ENCODE measurements at regions not wholly inside any gene's neighbourhood (a gene's known extent, or its start where the extent isn't known, plus 50 kb on each side); places are given as distances from the start of the nearest gene placed in this dataset.
"Not testable (repeated sequence)": the region's sequence is repeated elsewhere in the genome, so short reads cannot be mapped to it uniquely, and the experiment has no call there.

DNA sequence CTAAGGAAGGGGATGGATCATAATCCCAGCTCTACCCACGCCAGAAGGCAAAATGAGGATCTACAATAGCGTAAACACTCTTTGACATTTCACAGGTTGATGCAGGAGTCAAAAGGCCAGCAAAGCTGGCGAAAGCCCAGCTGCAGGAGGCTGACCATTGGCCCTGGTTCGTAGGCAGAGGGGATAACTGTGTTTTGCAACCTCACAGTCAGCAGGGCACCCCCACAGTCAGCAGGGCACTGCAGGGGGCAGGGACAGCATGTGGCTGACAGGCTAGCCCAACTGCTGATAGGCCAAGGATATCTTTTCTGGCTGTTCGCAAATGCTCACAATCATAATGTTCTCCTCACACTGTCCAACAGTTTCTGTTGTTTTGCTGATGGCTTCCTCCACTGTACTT, 372.7 kb downstream of the BUD13 start:
- no peak for DNase-seq

DNA sequence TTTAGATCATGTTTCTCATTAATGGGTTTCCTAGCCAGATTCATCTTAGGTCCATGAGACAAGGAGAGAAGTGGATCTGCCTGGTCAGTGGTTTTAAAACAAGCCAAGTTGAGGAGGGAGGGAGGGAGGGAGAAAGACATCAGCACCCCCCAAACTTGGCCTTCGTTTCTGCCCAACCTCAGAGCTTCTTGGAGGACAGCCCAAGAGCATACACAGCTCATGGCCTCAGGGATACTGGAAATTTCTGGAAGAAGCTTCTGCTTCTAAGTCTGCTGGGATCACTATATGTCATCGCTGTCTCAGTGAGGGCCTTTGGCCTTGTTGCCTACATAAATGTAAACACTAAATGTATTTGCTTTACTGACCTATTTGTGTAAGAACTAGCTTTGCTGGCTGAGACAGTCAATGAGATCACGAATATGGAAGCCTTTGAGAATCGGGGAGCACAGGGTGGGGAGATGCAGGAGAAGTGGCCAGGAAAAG, 375.1 kb downstream of the BUD13 start:
- no peak for DNase-seq

DNA sequence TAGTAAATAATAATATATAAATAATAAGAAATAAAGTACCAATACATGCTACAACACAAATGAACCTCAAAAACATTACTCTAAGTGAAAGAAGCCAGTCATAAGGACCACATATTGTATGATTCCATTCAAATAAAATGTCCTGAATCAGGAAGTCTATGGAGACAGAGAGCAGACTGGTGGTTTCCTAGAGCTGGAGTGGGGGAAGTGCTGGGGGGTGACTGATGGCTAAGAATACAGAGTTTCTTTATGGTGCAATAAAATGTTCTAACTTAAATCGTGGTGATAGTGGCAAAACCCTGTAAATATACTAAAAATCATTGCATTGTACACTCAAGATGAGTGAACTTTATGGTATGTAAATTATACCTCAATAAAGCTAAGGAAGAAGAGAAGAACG, 376.5 kb downstream of the BUD13 start:
- DNase-seq: no peak

DNA sequence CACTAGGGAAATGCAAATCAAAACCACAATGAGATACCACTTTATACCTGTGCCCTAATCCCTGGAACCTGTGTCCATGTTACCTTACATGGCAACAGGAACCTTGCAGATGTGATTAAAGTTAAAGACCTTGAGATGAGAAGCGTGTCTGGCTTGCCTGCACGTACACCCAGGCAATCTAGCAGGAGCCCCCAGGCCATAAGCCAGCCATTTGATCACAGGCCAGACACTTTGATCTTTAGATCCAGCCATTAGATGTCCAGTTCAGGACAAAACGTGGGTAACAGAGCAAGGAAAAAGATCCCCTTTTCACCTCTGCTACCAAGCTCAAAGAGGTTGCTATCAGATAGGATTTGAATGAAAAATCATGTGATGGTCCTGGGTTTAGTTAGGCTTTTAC, 378.8 kb downstream of the BUD13 start:
- no peak for DNase-seq

DNA sequence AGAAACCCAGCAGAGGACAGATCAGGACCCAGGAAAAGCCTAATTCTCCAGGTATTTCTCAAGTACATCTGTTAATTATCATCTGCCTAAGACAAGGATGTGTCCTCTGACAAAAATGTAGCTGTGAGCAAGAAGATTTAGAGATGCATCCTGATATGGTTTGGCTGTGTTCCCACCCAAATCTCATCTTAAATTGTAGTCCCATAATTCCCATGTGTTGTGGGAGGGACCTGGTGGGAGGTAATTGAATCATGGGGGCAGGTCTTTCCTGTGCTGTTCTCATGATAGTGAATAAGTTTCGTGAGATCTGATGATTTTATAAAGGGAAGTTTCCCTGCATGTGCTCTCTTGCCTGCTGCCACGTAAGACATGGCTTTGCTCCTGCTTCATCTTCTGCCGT, 381.8 kb downstream of the BUD13 start:
- DNase-seq: no peak

DNA sequence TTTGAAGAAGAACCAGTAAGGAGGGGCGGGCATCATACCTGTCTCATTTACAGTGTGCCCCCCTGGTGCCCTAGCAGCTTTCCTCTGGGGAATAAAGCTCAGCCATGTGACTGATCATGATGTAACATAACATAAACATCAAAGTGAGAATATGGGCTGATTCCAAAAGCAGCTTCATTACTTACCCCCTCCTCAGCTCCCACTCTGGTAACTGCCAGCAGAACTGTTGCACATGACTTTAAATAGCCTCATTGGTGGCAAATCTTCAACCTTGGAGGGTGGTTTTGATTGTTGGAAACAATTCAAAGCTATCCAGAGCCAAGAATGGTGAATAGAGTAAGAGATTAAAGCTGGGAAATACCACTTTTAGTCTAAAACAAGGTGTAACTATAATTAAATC, 384.6 kb downstream of the BUD13 start:
- no peak for DNase-seq

DNA sequence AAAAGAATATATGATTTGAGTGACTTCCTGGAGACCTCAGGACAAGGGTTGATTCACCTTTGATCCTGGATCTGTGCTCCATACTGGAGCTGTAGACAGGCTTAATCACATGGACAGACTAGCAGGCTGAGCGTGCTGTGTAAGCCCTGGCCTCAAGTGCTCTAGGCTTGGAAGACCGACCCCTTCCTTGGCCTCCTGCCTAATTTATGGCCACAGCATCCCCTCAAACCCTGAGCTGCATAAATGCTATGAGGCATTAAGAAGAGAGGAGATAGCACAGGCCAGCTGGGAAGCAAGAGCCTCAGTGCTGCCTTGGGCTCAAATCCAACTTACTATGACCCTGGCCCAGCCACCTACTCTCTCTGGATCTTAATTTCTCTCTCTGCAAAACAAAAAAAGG, 385.1 kb downstream of the BUD13 start:
- no peak for DNase-seq

DNA sequence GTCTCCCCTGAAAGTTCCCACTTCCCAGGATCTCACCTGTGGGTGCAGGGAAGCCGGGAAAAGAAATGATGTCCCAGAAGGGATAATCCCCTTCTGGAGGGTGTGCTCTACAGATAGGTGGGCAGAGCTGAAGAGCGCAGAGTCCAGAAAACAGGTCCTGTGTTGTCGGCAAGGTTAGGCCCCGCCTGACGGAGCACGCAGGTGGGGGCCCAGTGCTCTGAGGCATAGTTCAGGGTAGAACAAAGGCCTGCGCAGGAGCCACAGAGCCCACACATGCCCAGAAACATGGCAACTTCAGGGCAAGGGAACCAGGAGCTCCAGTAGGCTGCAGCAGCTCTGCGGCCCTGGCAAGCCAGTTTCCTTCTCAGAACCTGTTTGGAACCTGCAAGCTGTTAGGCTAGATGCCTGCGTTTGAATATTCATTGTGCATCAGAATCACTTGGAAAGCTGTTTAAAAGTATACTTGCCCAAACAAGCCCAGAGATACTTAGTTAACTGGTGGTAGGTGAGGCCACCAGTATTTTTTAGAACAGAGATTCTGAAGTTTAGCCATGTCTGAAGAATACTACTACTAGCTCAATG, 386.6 kb downstream of the BUD13 start:
- DNase-seq: no peak

DNA sequence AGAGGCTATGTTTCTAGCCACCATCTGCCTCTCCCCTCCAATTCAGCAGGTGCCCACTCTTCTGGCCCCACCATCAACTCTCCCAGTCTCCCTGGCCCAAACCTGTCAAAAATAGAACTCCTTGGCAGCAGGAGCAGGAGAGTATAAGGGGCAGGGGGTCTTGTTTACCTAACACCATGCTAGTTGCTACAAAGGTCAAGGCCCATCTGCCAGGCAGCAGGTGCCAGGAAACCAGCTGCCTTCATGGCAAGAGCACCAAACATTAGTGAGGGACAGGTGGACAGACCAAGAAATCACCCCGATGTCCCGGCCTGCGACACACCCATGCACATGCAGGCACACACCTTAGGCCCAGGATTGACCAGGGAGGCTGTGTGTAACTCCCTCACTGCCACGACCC, 387.9 kb downstream of the BUD13 start:
- no peak for DNase-seq

DNA sequence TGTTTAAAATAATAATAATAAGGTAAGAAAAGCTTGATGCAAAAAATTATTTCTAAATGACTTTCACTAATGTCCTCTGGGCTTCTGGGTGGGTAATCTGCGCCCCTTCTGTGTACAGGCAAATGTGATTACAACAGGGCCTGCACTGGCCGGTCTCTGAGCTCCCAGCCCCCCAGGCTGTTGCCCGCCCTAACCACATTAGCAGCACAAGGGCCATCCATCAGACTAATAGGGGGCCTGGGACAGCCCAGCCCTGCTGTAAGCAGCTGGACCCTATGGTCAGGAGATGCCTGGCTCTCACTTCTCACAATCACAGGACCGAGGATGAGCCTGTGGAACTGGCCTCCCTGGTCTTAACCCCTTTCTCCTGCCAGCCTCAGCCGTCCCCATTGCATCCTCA, 388.4 kb downstream of the BUD13 start:
- no peak for DNase-seq

DNA sequence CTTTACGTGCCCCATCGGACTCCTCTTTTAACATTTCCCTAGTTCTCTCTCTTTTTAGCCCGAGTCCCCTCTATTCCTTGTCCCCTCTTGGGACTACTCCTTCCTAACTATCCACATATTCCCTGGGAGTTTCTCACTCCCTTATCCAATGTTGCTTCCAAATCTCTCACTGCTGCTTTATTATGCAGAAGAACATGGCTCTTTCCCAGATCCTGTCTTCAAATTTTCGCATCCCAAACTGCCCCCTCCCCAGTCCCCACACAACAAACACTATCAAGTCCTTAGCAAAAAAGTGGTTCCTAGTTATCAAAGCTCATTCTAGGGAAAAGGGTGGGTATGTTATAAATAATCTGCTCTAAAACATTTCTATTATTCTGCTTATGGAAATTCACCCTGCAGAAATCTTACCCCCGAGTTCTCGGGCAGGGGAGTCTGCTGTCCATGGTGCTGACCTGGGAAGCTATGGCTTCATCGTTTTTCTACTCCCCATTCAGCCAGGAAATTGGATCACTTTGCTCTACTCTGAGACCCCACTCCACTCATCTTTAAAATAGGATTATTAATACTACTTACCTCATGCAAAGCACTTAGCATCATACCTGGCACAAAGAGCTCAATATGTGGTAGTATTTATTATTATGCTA, 393.5 kb downstream of the BUD13 start:
- DNase-seq: no peak

DNA sequence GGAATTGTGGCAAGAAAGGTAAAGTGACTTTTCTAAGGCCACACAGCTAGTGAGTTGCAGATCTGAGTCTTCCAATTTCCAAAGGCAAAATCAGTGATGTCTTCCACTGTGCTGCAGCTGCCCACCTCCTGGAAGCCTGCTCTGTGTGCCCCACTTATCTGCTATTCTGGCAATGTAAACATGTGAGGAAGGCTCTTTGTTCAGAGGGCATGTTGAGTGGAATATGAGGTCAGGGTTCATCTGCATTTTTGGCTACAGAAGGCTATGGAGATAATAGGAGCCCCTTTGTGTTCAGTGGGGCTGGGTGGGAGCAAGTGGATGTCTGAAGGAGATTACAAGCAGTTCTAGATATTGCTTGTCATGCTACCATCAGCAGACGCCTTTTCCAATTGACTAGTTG, 396.2 kb downstream of the BUD13 start:
- DNase-seq: no peak

DNA sequence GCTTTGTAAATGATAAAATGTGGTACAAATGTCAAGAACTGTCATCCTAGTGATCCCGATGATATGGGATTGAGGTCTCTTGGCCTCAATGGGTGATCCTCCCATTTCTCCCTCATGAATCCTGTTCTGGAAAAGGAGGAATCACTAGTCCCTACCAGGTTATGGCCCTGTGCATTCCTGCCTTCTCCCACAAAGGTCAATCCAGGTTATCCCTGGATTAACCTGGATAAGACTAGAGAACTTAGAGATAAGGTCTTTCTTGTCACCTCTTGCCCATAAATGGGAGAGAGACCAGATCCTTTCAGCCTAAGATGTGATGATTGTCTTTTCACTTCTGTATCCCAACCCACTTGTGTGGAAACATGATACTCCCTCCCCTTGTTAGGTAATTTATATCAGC, 396.7 kb downstream of the BUD13 start:
- no peak for DNase-seq

DNA sequence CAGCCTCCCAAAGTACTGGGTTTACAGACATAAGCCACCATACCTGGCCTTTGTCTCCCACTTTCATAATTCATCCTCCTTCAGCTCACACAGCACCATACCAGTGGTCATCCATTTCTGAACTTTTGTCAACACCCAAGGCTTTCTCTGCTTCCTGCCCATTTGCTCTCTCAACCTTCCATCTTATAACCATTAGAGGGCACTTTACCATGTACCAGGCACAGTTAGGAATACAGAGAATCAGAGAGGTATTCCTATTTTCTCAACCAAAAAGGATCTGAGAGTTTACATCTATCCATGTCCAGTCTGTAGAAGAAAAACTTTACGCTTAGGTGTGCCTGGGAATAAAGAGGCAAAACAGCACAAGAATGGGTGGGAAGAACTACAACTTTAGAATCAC, 397.6 kb downstream of the BUD13 start:
- no peak for DNase-seq

DNA sequence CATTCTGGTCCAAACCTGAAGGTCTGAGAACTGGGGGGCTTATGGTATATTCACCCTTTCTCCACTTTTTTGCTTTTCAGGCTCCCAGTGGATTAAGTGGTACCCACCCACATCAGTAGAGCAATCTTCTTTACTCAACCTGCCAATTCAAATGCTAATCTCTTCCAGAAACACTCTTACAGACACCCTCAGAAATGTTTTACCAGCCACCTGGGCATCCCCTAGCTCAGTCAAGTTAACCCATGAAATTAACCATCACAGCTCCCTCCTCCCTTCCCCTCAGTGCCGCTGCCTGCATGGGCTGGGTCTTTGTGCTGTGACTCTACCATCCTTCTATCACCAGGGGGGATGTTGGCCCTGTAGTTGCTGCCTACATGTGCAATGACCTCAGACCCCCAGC, 398.7 kb downstream of the BUD13 start:
- DNase-seq: no peak

DNA sequence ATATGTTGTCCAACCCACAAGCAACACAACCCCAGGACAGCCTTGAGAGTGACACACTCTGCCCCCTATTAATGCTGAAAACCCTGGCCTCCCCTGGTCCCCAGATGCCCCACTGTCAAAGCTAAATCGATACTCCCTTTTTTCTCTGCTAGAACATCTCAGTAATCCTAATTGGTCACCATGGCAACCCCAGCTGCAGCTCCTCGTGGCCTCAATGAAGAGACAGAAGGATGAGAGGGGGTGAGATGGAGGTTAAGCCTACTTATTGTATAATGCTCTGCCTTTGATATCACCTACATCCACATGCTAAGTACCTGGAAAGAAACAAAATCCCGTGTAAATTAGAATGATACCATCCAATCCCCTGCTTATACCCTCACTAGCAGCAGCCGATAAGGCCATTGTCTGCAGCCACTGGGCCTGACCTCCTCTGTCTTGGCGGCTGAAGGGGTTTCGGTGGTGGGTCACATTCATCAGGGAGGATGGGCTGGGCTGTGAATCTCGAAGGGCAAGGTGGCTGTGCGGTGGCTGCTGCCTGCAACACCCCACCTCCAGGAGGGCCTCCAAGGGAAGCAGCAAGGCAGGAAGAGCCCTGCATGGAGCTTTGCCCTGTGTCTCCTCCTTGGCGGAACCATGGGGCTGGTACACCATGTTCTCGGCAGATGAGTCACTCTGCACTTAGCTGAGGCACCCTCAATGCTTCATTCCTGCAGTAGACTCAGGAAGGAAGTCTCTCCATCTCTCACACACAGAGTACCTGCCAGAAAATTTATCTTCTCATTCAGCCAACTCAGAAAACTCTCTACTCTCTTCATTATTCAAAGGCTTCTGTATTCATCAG, 399.5 kb downstream of the BUD13 start:
- DNase-seq: no peak

DNA sequence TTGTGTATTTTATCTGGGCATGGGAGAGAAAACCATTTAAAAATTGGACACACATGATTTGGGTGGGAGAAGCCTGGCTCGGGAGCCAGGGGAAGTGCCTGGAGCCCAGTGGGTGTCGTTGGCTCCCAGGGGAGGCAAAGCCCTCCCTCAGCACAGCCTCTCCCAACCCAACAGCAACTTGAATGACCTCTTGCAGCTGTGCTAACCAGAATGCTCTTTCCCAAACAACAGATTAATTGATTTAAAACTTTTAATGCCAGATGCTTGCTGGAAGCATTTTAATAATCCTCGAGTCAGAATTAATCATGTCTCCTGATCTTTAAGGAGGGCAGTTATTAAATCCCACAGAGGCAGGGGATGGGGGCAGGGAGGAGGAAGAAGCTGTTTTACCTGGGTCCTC, 401.6 kb downstream of the BUD13 start:
- DNase-seq: no peak

DNA sequence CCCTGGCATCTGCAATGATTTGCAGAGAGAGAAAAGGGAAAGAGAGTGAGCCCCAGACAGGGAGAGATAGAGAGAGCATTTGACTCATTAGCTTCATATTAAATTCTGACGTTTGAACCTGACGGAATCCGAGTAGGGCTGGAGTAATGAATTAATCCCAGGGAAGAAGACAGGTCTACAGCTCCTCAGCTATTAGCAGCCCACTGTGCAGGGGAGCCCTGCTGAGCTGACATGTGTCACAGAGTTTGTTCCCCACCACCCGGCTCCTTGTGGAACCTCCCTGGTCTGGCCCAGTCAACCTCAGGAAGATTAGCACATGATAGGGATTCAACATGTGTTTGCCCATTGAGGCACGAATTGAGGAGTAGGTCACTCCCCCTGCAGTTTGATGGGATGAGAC, 404.0 kb downstream of the BUD13 start:
- DNase-seq: no peak

DNA sequence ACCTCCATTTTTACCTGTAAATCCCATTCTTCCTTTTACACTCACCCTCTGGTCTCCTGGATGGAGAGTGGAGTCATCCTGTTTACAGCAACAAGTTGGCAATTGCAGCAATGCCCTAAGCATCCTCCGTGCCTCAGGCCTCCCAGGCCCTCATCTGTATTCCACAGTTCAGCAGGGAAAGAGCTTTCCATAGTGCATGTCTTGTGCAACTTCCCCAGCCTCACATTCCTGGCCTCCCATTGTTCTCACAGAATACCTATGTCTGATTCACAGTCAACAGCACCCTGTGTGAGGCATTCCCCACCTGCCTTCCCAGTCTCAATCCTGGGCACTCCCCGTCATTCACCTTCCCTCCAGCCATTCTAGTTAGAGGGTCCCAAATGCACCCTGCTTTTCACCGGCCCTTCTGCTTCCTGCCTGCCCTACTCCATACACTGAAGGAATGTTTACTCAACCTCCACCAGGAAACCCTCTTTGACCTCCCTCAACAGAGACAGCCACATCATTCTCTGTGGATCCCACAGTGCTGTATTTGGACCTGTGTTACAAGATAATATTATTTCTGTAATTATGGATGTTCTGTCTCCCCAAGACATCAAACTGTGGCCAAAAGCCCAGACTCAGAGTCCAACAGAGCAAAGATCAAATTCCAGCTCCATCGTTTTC, 405.7 kb downstream of the BUD13 start:
- no peak for DNase-seq

DNA sequence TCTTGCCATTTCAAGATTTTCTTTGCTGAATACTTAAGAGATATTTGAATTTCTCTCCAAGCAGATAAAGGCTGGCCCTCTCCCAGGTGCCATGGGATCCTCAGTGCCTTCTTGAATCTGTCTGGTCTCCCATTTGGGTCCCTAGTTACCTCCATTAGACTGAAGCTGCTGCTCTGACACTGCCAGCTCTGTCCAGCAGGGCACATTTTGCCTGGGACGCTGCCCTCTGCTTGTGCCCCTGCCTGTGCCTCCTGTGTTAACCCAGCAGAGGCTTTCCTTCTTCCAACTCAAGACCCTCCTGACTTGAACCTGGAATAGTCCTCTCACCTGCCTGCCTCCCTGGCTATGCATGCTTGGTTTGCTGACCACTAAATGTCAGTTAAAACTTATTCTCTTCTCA, 406.3 kb downstream of the BUD13 start:
- no peak for DNase-seq

DNA sequence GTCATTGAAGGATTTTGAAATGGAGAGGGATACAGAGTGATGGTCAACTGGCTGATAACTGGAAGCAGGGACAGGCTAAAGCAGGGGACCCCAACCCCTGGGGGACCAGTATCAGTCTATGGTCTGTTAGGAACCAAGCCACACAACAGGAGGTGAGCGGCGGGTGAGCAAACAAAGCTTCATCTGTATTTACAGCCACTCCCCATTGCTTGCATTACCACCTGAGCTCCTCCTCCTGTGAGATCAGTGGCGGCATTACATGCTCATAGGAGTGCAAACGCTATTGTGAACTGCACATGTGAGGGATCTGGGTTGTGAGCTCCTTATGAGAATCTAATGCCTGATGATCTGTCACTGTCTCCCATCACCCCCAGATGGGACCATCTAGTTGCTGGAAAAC, 407.9 kb downstream of the BUD13 start:
- DNase-seq: not testable (repeated sequence)

DNA sequence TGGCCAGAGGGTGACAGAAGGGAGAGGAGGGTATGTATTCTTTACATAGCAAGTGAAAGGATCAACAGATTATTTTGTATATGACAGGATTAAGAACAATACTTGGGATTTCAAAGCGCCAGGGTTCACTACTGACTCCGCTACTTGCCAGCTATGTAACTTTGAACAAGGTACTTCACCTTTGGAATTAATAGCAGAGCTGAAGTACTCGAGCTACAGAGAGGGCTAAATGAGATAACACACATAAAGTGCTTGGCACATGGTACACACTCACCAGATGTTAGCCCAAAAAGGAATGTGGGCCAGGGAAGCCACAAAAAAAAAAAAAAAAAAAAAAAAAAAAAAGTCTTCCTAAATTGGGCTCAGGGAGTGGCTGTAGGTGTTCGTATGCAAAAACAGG, 408.4 kb downstream of the BUD13 start:
- no peak for DNase-seq

DNA sequence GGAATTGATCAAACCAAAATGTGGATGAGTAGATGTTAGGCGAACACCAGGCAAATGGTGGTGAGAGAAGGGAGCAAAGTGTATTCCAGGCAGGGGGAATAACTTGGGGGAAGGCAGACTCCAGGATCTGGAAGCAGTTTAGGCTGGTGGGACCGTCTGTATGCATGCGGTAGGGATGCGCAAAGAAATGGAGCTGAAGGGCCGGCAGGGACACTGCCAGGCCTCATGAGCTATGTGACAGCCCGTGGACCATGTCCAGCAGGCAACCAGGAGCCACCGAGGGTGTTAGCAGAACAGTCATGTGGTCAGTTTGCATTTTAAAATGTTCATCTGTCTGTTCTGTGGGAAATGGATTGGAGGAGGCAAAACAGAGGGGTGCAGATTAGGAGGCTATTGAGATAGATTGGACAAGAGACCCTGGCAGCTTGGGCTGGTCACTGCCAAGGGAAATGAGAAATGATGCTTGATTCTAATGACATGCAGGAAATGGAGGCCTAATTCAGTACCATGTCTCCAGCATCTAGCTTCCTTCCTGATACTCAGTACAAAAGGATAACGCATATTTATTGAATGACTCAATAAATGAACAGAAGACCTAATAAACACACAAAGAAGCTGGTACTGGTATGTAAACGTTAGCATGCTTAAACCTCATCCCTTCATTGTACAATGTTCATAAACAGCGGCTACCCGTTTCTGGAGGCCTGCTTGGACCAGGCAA, 412.4 kb downstream of the BUD13 start:
- no peak for DNase-seq
